ENCODE measurements at regions not wholly inside any gene's neighbourhood (a gene's known extent, or its start where the extent isn't known, plus 50 kb on each side); places are given as distances from the start of the nearest gene placed in this dataset.
A peak's percentile ranks its signal among the peaks of the same experiment; 100 is the strongest.

DNA sequence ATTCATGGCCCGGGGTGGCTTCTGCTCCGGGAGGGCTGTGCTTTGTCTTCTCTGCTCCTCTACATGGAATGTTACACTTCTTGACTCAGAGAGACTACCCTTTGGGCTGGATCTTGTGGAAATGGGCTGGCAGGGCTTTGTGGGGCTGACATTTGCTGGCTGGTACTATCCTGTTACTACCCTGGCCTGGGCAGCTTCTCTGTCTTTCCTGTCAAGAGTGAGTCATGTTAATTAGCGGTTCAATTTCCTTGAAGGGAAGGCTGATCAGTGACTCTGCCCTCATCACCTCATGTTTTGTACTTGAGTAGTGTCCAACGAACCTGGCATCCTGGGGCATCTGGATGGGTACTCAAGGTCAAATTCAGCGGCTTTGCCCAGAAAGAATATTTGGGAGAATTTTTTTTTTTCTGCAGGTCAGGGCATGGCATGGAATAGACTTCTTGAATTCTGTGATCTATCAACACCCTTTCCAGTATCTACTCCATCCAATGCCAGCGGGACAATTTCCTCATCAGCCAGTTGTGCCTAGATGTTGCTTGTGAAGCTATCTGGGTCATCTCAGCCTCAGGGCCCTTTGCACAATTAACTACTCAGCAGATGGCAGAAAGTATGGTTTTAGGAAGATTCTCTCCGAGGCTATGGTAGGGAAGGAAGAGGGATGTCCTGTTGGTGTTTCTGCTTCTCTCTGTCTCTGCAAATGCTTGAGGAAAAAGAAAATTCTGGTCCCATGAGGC is 140.5 kb upstream of the PLET1 start:
- DNase-seq (ENCODE audit: low spot score): peak; percentile 39

DNA sequence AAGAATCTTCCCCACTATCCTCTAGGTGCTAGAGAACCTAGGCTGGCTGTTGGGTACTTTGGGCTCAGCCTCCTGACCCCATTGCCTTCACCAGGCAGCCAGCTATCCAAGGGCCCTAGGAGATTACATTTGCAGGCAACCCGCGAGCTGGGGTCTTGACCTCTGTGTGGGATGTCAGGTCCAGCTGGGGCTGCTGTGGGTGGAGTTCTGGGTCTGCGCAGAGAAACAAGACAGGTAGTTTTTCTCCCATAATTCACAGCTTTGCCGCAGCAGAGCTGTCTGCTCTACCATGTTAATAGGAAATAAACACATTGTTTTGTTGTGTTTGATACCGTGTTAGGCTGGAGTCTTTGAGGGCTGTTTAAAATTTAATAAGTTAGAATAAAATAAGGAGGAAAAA is 142.8 kb upstream of the PLET1 start:
- no peak for DNase-seq (ENCODE audit: low spot score)

DNA sequence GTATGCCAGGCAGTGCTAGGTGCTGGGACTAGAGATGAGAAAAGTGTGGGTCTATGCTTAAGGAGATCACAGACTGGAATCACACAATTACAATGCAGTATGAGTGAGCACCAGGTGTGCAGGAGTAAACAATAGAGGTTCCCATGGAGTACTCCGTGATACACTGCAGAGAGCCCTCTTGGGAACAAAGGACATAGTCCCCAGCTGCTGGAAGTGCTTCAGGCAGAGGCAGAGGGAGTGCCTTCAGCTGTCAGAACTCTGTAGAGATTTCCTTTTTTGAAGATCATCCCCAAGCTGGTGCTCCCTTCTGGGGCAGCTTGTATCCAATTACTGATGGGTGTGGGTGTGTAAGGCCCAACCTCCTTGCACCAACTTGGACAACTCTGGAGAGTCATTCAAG is 143.5 kb upstream of the PLET1 start:
- no peak for DNase-seq (ENCODE audit: low spot score)

DNA sequence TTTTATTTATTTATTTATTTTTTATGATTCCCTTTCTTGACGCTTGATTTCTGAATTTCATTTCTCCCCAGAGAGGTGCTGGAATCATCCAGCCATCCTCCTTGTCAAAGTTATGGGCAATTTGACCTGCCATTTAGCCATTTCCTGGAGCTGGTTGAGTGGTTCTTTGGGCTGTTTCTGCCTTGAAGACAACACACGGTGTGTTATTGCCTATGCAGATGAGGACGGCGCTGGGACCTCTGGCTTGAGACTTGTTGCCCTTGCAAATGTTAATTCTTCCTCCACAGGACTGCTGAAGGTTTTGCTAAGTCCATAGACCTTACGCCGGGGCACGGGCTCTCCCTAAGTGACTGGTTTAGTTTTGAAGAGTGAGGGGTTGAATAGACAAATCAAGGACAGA is 147.9 kb upstream of the PLET1 start:
- no peak for DNase-seq (ENCODE audit: low spot score)

DNA sequence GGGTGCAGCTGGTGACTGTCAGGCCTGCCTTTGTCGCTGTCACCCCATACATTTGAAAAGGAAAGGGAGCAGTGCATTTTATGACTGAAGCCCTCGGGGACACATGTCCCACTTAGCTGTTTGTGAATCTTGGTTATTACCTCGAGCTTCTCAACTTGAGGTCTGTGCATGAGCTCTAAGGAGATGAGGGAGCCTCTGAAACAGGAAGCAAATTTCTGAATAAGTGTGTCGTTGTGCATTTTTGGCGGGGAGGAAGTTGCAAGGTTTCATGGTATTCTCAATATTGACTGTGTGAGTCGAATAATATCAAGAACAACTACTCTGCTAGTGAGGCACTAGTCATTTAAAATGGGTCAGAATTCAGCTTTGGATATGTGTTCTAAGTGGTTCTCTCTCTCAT is 149.7 kb upstream of the PLET1 start:
- no peak for DNase-seq (ENCODE audit: low spot score)

DNA sequence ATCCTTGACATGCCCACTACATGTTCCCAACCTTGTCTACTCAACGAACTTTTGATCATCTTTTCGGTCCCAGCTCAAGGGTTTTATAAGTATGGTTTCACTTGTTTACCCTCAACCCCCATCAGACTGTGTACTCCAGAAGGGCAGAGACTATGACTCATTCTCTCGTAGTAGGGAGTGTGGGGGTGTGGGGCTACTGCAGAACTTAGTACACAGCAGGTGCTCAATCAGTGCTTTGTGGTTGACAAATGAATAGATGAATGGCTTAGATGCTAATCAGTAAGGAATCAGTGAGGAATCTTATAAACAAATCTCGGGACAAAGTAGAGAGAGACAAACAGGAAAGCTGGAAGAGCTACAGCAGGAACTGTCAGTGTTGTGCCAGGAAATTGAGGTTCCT is 151.7 kb upstream of the PLET1 start:
- no peak for DNase-seq (ENCODE audit: low spot score)

DNA sequence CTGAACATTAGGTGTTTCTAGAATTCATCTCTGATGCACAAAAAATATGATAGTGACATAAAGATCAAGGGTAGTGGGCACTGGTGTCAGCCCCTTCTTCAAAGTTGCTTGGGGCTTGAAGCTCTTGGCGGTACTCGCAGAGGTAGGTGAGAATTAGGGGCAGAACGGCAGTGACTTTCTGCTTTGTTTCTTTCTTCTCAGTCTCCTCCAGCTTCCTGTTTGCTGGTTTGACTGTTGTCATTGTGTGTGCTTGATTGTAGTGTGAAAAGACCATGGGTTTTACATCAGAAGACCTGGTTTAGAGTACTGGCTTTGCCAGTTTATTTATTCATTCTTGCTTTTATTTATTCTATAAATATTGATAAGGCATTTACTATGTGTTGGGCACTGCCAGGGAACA is 156.7 kb upstream of the PLET1 start:
- DNase-seq (ENCODE audit: low spot score): no peak

DNA sequence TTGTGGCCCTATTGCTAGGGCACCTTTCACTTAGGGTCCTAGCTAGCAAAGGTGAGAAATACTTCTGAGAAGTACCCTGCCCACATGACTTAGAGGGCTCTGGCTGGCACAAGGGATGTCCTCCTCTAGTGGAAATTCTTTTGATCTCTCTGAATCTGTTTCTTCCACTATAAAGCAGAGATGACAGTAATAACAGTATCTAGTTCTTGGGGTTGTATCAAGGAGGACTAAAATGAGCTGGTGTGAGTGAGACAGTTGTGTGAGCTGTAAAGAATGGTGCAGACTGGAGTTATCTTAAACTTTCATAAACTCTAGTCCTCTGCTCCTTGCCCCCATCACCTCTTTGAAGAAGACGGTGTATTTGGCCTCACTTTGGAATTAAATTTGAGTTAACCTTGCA is 157.8 kb upstream of the PLET1 start:
- DNase-seq (ENCODE audit: low spot score): no peak

DNA sequence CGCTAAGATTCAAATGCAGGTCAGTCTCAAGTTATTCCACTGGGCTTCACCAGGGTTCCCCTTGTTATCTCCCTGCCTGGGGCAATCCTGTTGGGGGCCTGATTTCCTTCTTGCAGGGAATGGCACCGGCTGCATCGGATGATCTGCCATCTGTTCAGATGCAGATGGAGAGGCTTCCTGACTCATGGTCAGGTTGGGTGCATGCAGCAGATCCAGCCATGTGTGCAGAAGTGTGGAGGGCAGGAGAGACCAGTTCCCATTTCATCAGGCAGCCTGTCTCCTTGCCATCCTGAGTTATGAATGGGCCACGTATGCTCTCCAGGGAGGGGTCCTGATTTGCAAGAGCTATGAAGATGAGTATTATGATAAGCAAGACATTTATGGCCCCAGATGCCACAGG is 161.2 kb upstream of the PLET1 start:
- DNase-seq (ENCODE audit: low spot score): no peak

DNA sequence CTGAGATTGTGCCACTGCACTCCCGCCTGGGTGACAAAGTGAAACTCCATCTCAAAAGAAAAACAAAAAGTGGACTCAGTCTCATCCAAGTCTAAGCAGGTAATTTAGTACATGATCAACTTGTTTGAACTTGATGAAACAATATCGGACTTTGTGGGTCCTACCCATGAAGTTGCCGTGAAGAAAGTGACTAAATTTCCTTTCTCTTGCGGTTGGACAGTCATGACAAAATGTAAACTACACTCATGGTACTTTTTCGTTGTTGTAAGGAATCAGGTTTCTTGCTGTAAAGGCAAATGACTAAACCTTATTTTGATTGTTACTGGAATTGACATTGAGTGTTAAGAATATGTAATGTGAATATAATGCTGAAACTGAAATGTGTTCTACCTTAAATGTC is 164.5 kb upstream of the PLET1 start:
- no peak for DNase-seq (ENCODE audit: low spot score)

DNA sequence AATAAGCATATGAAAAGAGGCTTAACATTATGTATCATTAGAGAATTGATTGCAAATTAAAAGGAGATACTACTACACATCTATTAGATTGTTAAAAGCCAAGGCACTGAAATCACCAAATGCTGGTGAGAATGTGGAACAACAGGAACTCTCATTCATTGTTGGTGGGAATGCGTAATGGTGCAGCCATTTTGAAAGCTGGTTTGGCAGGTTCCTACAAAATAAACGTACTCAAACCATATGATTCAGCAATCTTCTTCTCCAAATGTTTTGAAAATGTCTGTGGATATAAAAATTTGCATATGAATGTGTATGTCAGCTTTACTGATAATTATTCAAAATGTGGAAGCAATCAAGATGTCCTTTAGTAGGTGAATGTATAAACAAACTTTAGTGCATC is 176.4 kb upstream of the PLET1 start:
- DNase-seq (ENCODE audit: low spot score): no peak

DNA sequence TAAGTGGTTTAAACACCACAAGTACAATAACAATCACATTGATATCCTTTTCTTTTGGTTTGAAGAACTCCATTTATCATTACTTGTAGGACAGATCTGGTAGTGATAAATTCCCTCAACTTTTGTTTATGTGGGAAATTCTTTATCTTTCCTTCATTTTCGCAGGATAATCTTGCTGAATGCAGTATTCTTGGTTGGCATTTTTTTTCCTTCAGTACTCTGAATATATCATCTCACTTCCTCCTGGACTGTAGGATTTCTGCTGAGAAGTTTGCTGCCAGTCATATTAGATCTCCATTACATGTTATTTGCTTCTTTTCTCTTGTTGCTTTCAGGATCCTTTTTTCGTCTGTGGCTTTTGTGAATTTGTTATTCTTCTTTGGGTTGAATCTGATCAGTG is 179.0 kb upstream of the PLET1 start:
- DNase-seq (ENCODE audit: low spot score): no peak

DNA sequence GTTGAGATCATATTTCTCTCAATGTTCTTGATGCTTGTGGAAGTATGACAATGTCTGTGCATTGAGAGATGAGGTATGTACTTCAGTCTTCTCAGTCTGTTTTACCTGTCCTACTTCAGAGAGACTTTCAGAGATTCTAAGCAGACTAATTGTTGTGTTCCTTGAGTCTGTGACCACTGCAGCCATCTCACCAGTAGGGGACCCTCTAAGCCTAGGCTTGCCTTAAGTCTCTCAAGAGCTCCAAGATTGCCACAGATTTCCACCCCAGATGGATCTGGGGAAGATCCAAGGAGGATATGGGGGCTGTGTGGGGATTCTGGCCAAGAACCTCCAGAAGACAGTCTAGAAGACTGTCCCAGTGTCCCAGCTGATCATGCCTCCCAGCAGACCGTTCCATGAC is 179.9 kb upstream of the PLET1 start:
- peak; percentile 23 for DNase-seq (ENCODE audit: low spot score)

DNA sequence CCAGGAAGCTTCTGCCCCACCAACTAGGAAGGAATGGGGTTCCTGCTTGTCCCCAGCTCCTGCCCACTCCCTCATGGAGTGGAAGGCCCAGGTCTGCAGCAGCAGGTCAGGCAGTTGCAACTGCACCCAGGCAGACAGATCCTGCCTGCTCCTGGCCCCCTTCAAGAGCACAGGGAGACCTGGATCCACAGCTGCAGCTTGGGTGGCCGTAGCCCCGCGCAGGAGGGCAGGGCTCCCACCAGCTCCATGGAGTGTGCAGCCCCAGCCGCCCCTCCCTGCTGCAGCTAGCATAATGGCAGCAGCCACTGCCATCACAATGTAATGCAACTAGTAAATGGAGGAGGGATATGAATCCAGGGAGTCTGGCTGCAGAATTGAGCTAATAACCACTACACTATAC is 187.5 kb upstream of the PLET1 start:
- no peak for DNase-seq (ENCODE audit: low spot score)

DNA sequence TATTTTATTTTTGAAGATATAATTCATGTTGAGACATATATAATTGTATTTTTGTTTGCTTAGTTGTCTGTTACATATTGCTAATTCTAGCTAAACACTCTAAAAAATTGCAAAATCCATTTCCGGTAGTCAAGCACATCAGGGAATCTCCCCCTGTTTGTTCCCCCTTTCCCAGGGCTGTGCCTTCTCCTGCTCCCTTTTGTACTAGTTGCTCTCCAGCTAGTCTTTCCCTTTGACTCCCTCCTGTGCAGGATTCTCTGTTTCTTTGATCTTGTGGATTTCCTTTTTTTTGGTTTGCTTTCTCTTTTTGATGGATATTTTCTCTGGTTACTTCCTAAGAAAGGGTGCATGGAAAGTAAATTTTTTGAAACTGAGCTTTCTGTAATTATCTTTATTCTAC is 188.1 kb upstream of the PLET1 start:
- no peak for DNase-seq (ENCODE audit: low spot score)

DNA sequence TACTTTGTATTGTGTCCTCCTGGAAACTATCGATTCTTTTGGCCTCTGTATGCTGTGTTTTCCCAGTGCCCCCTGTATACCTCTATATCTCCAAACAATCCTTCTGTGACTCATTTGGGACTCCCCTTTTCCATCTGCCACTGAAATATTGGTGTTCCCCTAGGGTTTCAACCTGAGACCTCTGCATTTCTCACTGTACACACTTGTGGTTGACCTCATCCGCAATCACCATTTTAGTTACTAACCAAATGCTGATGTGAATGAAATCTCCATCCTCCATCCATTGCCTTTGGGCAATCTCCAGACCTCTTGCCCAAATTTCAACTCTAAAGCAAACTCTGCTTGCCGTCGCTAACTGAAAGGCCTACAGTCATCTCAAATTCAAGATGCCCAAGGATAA is 190.6 kb upstream of the PLET1 start:
- DNase-seq (ENCODE audit: low spot score): no peak

DNA sequence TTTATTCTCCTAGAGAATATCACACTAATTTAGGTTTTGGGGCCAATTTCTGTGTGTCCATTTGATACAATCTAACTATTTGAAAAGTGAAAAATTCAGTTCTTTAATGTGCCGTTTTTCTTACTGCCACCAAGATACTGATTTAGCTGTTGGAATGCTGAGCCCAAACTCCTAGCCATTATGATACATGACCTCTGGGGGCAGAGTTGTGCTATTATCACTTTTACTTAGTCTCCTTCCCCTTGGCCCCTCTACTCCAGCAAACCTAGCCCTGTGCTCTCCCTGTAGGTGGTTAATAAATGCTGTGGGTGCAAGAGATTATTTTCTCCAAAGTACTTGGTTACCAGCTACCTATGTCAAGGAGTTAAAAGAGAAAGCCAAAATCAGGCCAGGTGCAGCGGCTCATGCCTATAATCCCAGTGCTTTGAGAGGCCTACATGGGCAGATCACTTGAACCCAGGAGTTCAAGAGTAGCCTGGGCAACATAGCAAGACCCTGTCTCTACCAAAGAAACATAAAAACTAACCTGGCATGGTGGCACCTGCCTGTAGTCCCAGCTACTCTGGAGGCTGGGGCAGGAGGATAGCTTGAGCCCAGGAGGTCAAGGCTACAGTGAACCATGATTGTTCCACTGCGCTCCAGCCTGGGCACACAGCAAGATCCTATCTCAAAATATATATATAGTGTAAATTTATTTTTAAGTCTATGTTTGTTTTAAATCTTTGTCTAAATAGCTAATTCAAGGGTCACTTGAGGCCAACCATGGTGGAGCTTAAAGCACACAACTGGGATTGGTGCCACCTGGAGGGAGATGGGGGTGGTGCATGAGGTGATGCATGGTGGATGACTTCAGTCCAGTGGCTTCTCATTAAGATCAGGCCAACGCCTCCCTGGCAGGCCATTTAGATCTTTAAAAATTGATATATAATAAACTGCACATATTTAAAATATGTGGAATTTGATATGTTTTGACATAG is 193.2 kb upstream of the PLET1 start:
- DNase-seq (ENCODE audit: low spot score): peak; percentile 44

DNA sequence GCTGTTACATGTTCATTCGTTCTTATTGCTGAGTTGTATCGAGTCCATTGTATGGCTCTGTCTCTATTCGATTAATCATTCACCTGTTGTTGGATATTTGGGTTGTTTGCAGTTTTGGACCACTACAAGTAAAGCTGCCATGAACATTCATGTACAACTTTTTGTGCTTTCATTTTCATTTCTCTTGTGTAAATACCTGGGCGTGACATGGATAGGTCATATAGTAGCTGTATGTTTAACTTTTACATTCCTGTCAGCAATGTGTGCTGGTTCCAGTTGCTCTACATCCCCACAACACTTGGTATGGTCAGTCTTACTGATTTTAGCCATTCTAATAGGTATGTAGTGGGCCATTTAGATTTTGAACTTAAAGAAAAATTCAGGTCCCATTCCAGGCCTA is 194.2 kb upstream of the PLET1 start:
- DNase-seq (ENCODE audit: low spot score): no peak

DNA sequence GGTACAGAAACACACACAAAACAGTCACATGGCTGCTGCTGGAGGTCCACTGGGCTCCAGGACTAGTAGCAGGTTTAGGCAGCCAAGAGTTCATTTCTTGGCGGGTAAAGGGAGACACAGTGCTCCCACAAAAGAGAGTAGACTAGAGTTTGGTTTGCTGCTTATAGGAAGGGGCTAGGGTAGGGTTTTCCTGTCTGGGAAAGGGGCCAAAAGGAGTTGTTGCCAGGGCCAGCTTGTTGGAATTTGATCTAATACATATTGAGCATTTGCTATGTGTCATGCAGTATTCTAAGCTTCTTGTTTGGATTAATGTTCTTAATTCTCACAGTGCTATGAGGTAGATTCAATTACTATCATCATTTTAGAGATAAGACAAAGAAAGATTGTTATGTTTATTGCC is 195.1 kb upstream of the PLET1 start:
- DNase-seq (ENCODE audit: low spot score): no peak

DNA sequence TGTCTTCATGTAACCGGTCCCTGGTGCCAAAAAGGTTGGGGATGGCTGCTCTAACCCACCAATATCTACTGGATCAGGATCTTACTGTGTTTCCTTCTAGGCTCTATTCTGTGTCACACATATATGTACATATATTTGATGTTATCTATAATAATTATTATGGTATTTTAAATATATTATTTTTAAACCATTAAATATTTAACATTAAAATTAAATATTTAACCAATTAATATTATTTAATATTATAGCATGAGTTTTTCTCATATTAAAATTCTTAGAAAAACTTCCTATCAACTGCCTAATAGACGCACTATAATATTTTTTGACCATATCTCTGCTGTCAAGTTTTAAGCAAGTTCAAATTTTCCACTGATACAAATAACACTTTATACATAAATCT is 196.9 kb upstream of the PLET1 start:
- DNase-seq (ENCODE audit: low spot score): no peak

DNA sequence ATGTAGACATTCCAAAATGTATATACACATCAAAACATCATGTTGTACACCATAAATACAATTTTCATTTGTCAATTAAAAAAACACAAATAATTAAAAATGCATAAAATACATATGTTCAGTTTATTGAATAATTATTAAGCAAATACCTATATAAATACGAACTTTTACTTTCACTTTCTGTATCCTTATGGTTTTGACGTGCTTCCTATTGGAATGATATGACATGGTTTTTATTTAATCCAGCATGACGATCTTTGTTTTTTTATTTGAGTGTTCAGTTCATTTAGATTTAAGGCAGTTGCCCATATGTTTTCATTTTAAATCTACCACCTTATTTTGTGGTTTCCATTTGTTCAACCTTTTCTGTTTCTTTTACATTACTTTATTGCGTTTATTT is 198.3 kb upstream of the PLET1 start:
- DNase-seq (ENCODE audit: low spot score): no peak

DNA sequence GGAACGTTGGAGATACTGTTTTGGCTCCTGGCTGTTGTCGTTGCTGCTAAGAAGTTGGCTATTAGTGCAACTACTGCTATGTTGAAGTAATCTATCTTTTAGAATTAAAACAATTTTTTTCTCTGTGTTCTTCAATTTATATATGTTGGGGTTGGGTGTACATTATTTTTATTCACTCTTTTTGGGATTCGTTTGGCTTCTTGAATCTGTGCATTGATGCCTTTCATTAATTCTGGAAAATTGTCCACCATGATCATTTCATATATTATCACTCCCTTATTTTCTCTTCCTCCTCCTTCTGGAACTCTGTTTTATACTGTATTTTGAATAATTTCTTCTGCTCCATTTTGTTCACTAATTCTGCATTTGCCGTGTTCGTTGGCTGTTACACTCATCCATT is 199.5 kb upstream of the PLET1 start:
- no peak for DNase-seq (ENCODE audit: low spot score)

DNA sequence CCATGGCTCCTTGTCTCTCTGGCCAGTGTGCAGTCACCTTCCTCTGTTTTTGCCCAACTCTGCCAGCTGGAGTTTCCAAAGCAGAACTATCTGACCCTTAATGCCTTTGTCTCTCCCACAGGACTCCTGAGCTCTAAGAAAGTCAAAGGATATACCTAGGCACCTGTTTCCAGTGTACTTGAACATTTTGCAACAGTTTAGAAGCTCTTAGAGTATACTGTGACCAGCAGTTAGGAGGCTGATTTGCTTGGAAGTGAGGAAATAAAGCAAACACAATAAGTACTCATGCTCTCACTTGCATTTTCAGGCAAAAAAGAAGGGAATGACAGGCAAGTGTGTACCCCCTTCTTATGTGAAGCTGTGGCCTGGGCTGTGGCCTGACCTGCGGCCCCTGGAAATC is 204.3 kb upstream of the PLET1 start:
- no peak for DNase-seq (ENCODE audit: low spot score)
